ENCODE measurements at regions not wholly inside any gene's neighbourhood (a gene's known extent, or its start where the extent isn't known, plus 50 kb on each side); places are given as distances from the start of the nearest gene placed in this dataset.

DNA sequence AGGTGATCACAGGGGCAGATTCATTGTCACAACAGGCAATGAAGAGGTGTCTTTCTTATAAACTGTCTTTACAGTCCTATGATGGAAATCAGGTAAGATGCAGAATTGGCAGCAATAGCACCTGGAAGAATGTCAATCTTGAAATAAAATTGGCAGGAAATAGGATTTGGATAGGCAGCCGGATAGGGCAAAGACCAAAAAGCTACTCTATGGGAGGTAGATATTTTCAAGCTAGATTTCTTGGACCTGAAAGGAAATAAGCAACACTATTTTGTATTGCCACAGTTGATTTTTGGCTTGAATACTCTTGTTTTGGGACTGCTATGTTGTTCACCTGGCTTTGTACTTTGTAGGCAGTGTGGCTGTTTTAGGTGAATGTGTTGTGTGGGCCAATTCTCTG is 314.2 kb downstream of the SLC7A11 start:
- TF ChIP-seq, protein P1, sequence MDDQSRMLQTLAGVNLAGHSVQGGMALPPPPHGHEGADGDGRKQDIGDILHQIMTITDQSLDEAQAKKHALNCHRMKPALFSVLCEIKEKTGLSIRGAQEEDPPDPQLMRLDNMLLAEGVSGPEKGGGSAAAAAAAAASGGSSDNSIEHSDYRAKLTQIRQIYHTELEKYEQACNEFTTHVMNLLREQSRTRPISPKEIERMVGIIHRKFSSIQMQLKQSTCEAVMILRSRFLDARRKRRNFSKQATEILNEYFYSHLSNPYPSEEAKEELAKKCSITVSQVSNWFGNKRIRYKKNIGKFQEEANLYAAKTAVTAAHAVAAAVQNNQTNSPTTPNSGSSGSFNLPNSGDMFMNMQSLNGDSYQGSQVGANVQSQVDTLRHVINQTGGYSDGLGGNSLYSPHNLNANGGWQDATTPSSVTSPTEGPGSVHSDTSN (IDR thresholded peaks at IDR 0.05; ENCODE audit: insufficient replicate concordance, low read depth, low read length) = no peak
- TF ChIP-seq EZH2 (IDR thresholded peaks at IDR 0.05; ENCODE audit: borderline replicate concordance, control insufficient read depth, low read depth, low read length) (no peak), POLR2A (IDR thresholded peaks at IDR 0.05; ENCODE audit: low read depth, low read length) (no peak), MYC (IDR thresholded peaks at IDR 0.05; ENCODE audit: insufficient read depth, insufficient read length, insufficient replicate concordance, low read length, severe bottlenecking) (no peak)

Data from GM12878 (cell line).